ENCODE measurements at regions not wholly inside any gene's neighbourhood (a gene's known extent, or its start where the extent isn't known, plus 50 kb on each side); places are given as distances from the start of the nearest gene placed in this dataset.

- TF ChIP-seq CTCF (conservative IDR thresholded peaks at IDR 0.05) (no peak), EZH2 (IDR thresholded peaks at IDR 0.05; ENCODE audit: low read depth) (no peak)
Observed at GRCh38 chr6:44040786-44041185, 86.5 kb downstream of the MRPL14 start.

All from PC-9 (cell line).